ENCODE measurements at regions not wholly inside any gene's neighbourhood (a gene's known extent, or its start where the extent isn't known, plus 50 kb on each side); places are given as distances from the start of the nearest gene placed in this dataset.

GRCh38 chr20:20992686-20993360 lies 113.3 kb downstream of the LINC00237 start:
- DNase-seq: no peak

GRCh38 chr20:20992277-20992676 lies 113.9 kb downstream of the LINC00237 start:
- no peak for DNase-seq

- no peak for DNase-seq
Measured at GRCh38 chr20:20989081-20989480, 117.1 kb downstream of the LINC00237 start.

GRCh38 chr20:20979934-20980333 lies 126.2 kb downstream of the LINC00237 start:
- DNase-seq: no peak

- DNase-seq: no peak
Measured at GRCh38 chr20:20977786-20978185, 128.4 kb downstream of the LINC00237 start.

GRCh38 chr20:20972490-20972889 lies 133.7 kb downstream of the LINC00237 start:
- no peak for DNase-seq

GRCh38 chr20:20971810-20972209 lies 134.3 kb downstream of the LINC00237 start:
- no peak for DNase-seq

GRCh38 chr20:20970841-20971240 lies 135.3 kb downstream of the LINC00237 start:
- DNase-seq: no peak

GRCh38 chr20:20969701-20970280 lies 136.4 kb downstream of the LINC00237 start:
- no peak for DNase-seq

GRCh38 chr20:20967564-20968184 lies 138.5 kb downstream of the LINC00237 start:
- DNase-seq: no peak

- DNase-seq: no peak
Measured at GRCh38 chr20:20966171-20966570, 140.0 kb downstream of the LINC00237 start.

GRCh38 chr20:20959031-20959755 lies 147.0 kb downstream of the LINC00237 start:
- DNase-seq: no peak

- DNase-seq: no peak
Measured at GRCh38 chr20:20956513-20956931, 149.6 kb downstream of the LINC00237 start.

- no peak for DNase-seq
Measured at GRCh38 chr20:20955892-20956291, 150.3 kb downstream of the LINC00237 start.

- no peak for DNase-seq
Measured at GRCh38 chr20:20953738-20954618, 152.2 kb downstream of the LINC00237 start.

- no peak for DNase-seq
Measured at GRCh38 chr20:20950620-20951019, 155.5 kb downstream of the LINC00237 start.

- no peak for DNase-seq
Measured at GRCh38 chr20:20946122-20946759, 159.9 kb downstream of the LINC00237 start.

- DNase-seq: no peak
Measured at GRCh38 chr20:20941468-20941889, 164.7 kb downstream of the LINC00237 start.

- no peak for DNase-seq
Measured at GRCh38 chr20:20939006-20939405, 167.2 kb downstream of the LINC00237 start.

GRCh38 chr20:20938599-20938998 lies 167.6 kb downstream of the LINC00237 start:
- no peak for DNase-seq

GRCh38 chr20:20938131-20938530 lies 168.0 kb downstream of the LINC00237 start:
- no peak for DNase-seq
